SK-N-SH (cell line): ENCODE measurements at regions not wholly inside any gene's neighbourhood (a gene's known extent, or its start where the extent isn't known, plus 50 kb on each side); places are given as distances from the start of the nearest gene placed in this dataset.

Source experiments
- CTCF ChIA-PET: fragments of 300-600, 350-600 bp; formaldehyde crosslinking; extraction: SDS; loops from one replicate; lab custom pipeline; 2021; lab: Yijun Ruan, JAX
- POLR2A ChIA-PET: fragments of 350-600 bp; sonication (Branson Sonifier 250); formaldehyde crosslinking; extraction: SDS; loops from one replicate; lab custom pipeline; 2020; ENCODE audit warnings: antibody characterized with exemption, inconsistent platforms; lab: Yijun Ruan, JAX
- DNase-seq: peaks from one replicate; pipeline ENCODE4 v3.0.0; 2012
- H2AFZ ChIP-seq: fragments of 200-600 bp; sonication (generic); 2 replicates; pipeline ENCODE4 v1.8.1; 2016; ENCODE audit warnings: antibody characterized with exemption, mild to moderate bottlenecking, low read depth
- H3F3A ChIP-seq: fragments of 200-600 bp; sonication (generic); replicated peaks from 2 replicates; pipeline ENCODE3; 2016; ENCODE audit warnings: antibody characterized with exemption, mild to moderate bottlenecking; ENCODE audit not compliant: insufficient read depth
- H3K27ac ChIP-seq, 2 experiments: fragments of 200-500 bp in 1 of 2; fragments of 200-600 bp in 1 of 2; sonication (Bioruptor generic) in 1 of 2; sonication (generic), shearing (Covaris generic) in 1 of 2; 2 replicates each; pipeline versions ENCODE4 v1.5.1 to v1.6.1; 2014 to 2016; ENCODE audit warnings: low read depth in 2 of 2, inconsistent platforms in 1 of 2, low read length in 1 of 2, mild to moderate bottlenecking in 1 of 2, mixed read lengths in 1 of 2
- H3K27me3 ChIP-seq: fragments of 200-600 bp; sonication (generic), shearing (Covaris generic); 2 replicates; pipeline ENCODE4 v1.6.1; 2016; ENCODE audit warnings: mixed run types; ENCODE audit not compliant: insufficient read depth
- H3K36me3 ChIP-seq, 2 experiments: fragments of 200-500 bp in 1 of 2; fragments of 200-600 bp in 1 of 2; sonication (Bioruptor generic) in 1 of 2; sonication (generic) in 1 of 2; replicated peaks in 1 of 2; 2 replicates each; pipeline versions ENCODE3 to v1.5.1; 2014 to 2016; ENCODE audit warnings: low read length in 1 of 2, mild to moderate bottlenecking in 1 of 2; ENCODE audit not compliant: insufficient read depth in 2 of 2, control insufficient read depth in 1 of 2
- H3K4me1 ChIP-seq, 2 experiments: fragments of 200-500 bp in 1 of 2; fragments of 200-600 bp in 1 of 2; sonication (Bioruptor generic) in 1 of 2; sonication (generic), shearing (Covaris generic) in 1 of 2; 2 replicates each; pipeline versions ENCODE4 v1.5.1 to v1.6.1; 2014 to 2016; ENCODE audit warnings: low read depth in 1 of 2, low read length in 1 of 2, mixed run types in 1 of 2; ENCODE audit not compliant: insufficient read depth in 2 of 2, control insufficient read depth in 1 of 2
- H3K4me2 ChIP-seq: fragments of 200-600 bp; sonication (generic), shearing (Covaris generic); 2 replicates; pipeline ENCODE4 v1.6.1; 2017; ENCODE audit warnings: mixed run types
- H3K4me3 ChIP-seq, 2 experiments: fragments of 200-500 bp in 1 of 2; fragments of 200-600 bp in 1 of 2; sonication (Bioruptor generic) in 1 of 2; sonication (generic), shearing (Covaris generic) in 1 of 2; 2 replicates each; pipeline versions ENCODE4 v1.5.1 to v1.8.1; 2014 to 2016; ENCODE audit warnings: low read depth in 2 of 2, inconsistent platforms in 1 of 2, low read length in 1 of 2, mild to moderate bottlenecking in 1 of 2, mixed read lengths in 1 of 2, moderate library complexity in 1 of 2
- H3K79me2 ChIP-seq: fragments of 200-600 bp; sonication (generic); 2 replicates; pipeline ENCODE4 v1.8.1; 2017; ENCODE audit warnings: mild to moderate bottlenecking; ENCODE audit not compliant: insufficient read depth
- H3K9ac ChIP-seq: fragments of 200-600 bp; sonication (generic); 2 replicates; pipeline ENCODE4 v1.6.1; 2017; ENCODE audit warnings: mixed run types
- H3K9me2 ChIP-seq: fragments of 200-600 bp; sonication (generic); 2 replicates; pipeline ENCODE4 v1.6.1; 2017; ENCODE audit warnings: mixed run types
- H3K9me3 ChIP-seq: fragments of 200-600 bp; sonication (generic); 2 replicates; pipeline ENCODE4 v1.6.1; 2017; ENCODE audit warnings: mixed run types, mild to moderate bottlenecking, moderate library complexity
- H4K20me1 ChIP-seq: fragments of 200-600 bp; sonication (generic); 2 replicates; pipeline ENCODE4 v1.6.1; 2017; ENCODE audit warnings: mild to moderate bottlenecking, mixed run types; ENCODE audit not compliant: insufficient read depth
- CTCF ChIP-seq: fragments of 200-600 bp; sonication (generic); IDR thresholded peaks from 2 replicates; pipeline ENCODE4 v1.6.1; 2017; ENCODE audit warnings: antibody characterized with exemption, mild to moderate bottlenecking, moderate library complexity
- ELF1 ChIP-seq: IDR thresholded peaks from 2 replicates; pipeline ENCODE4 v1.4.0; 2012
- EP300 ChIP-seq, 2 experiments: IDR thresholded peaks; 2 replicates each; pipeline versions ENCODE4 v1.4.0 to v1.6.1; 2012; ENCODE audit warnings: borderline replicate concordance in 1 of 2, low read depth in 1 of 2, low read length in 1 of 2
- FOXJ3 ChIP-seq: sonication (generic); formaldehyde crosslinking; IDR thresholded peaks from 2 replicates; pipeline ENCODE4 v1.5.1; 2020; ENCODE audit warnings: mild to moderate bottlenecking, missing genetic modification reagents
- GATA2 ChIP-seq: sonication (generic); formaldehyde crosslinking; IDR thresholded peaks from 2 replicates; pipeline ENCODE4 v1.5.0; 2020; ENCODE audit warnings: mild to moderate bottlenecking, missing genetic modification reagents
- MEF2A ChIP-seq: IDR thresholded peaks from 2 replicates; pipeline ENCODE4 v1.4.0; 2012; ENCODE audit warnings: low read depth, borderline replicate concordance
- MXI1 ChIP-seq: IDR thresholded peaks from 2 replicates; pipeline ENCODE4 v1.6.1; 2012; ENCODE audit warnings: mild to moderate bottlenecking, low read depth, low read length, improper control_type of control experiment
- RFX5 ChIP-seq: IDR thresholded peaks from 2 replicates; pipeline ENCODE4 v1.6.1; 2012; ENCODE audit warnings: mild to moderate bottlenecking, improper control_type of control experiment, low read length
- TCF12 ChIP-seq: IDR thresholded peaks from 2 replicates; pipeline ENCODE4 v1.4.0; 2012
- USF2 ChIP-seq: fragments of 150-350 bp; IDR thresholded peaks from 2 replicates; pipeline ENCODE4 v1.6.1; 2017; ENCODE audit warnings: antibody characterized with exemption, low read length, low read depth, borderline replicate concordance
- WGBS: methylation state at CpG from one replicate; pipeline ENCODE4 v1.1.6; 2017; ENCODE audit warnings: low lambda C conversion rate; 5-methylcytosine and 5-hydroxymethylcytosine counted together

- POLR2A ChIA-PET = no interaction called here
- CTCF ChIA-PET = no interaction called here
- TF ChIP-seq RFX5 = no peak
- no peak for TF ChIP-seq MEF2A
- no peak for TF ChIP-seq TCF12
- TF ChIP-seq FOXJ3 = no peak
- TF ChIP-seq ELF1 = no peak
- TF ChIP-seq CTCF = no peak
- TF ChIP-seq GATA2 (CRISPR knock-in tag) = no peak
- no peak for TF ChIP-seq MXI1
- no peak for DNase-seq
- H3K36me3 ChIP-seq = no peaks in the 10 kb centered on the region
- no peaks in the 10 kb centered on the region for H3F3A ChIP-seq
- H3K9me3 ChIP-seq = peaks cover 5% of the 10 kb centered on the region; the same call in 1 of the 2 replicates
- H3K9me2 ChIP-seq = no peaks in the 10 kb centered on the region
- H2AFZ ChIP-seq = no peak overlapping the region
- H3K79me2 ChIP-seq = no peaks in the 10 kb centered on the region
- H3K27ac ChIP-seq = no peak overlapping the region
- no peaks in the 10 kb centered on the region for H3K27me3 ChIP-seq
- no peaks in the 10 kb centered on the region for H4K20me1 ChIP-seq
- no peaks in the 10 kb centered on the region; a peak in 1 of 4 replicates for H3K4me1 ChIP-seq
- WGBS = 38% methylated on average over 9 of the region's 9 CpGs
- H3K9ac ChIP-seq = no peak overlapping the region
- H3K4me2 ChIP-seq = no peak overlapping the region
- no peak overlapping the region for H3K4me3 ChIP-seq
These were observed 92.3 kb upstream of the ELMO1 start for GRCh38 chr7:37540917-37541316.

- H3K9me3 ChIP-seq = peaks cover 5% of the 10 kb centered on the region; the same call in 1 of the 2 replicates
- no peak for DNase-seq
- POLR2A ChIA-PET = no interaction called here
- 14% methylated on average over 3 of the region's 3 CpGs for WGBS
- H3K4me2 ChIP-seq = no peak overlapping the region
- H2AFZ ChIP-seq = no peak overlapping the region
- TF ChIP-seq EP300 (IDR thresholded peaks at IDR 0.05; ENCODE audit: borderline replicate concordance in 1 of 2, low read depth in 1 of 2, low read length in 1 of 2) (no peak), TCF12 (no peak), USF2 (no peak), RFX5 (no peak), CTCF (no peak), ELF1 (no peak)
- no peaks in the 10 kb centered on the region; a peak in 1 of 4 replicates for H3K4me1 ChIP-seq
- no peak overlapping the region for H3K27ac ChIP-seq
- H3K27me3 ChIP-seq = no peaks in the 10 kb centered on the region
- no peak overlapping the region for H3K4me3 ChIP-seq
- no peaks in the 10 kb centered on the region for H3K9me2 ChIP-seq
- no peaks in the 10 kb centered on the region for H3K79me2 ChIP-seq
- no peaks in the 10 kb centered on the region for H3K36me3 ChIP-seq
- no peaks in the 10 kb centered on the region for H3F3A ChIP-seq
- CTCF ChIA-PET = no interaction called here
- H4K20me1 ChIP-seq = no peaks in the 10 kb centered on the region
- no peak overlapping the region for H3K9ac ChIP-seq
These were observed 93.3 kb upstream of the ELMO1 start for GRCh38 chr7:37541810-37542443.
